ENCODE measurements at regions not wholly inside any gene's neighbourhood (a gene's known extent, or its start where the extent isn't known, plus 50 kb on each side); places are given as distances from the start of the nearest gene placed in this dataset.

DNA sequence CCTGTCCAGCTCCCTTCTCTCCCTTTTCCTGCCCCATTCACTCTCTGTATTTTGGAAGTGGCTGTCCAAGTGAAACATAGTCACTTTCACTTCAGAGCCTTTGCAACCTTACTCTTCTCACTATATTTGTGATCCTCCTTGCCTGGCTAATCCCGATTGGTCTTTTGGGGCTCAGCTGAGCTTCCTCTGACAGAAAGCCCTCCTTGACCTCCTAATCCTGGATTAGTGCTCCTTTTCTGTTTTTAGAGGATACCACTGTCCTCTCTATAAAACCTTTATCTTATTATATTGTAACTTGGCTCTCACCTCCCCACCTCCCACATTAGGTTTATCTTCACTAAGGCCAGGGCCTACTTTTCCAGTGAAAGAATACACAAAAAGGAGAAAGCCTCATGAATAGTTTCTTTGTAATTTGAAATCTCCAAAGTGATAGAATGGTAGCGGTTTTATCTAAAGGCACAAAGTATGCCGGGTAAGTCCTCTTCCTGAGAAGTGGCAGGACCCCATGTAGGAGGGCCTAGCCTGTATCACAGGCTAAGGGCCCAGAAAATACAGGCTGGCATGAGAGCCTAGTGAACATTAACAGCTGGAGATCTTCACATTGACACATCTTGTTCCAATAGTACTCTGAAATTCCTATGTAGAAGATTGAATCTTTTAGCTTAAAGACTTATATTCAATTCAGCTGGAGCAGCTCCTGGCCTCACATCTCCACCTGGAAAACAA lies 83.1 kb upstream of the GAREM1 start:
- H3K79me2 ChIP-seq (ENCODE audit: insufficient read depth, low read length), result no peaks in the 10 kb centered on the region
- intact Hi-C loops (cut with micrococcal nuclease; ENCODE audit: unreplicated experiment), result no loop called here
- H3K27me3 ChIP-seq (ENCODE audit: control insufficient read depth in 1 of 2, insufficient read depth in 2 of 2, low read length in 2 of 2), result no peaks in the 10 kb centered on the region; a peak in 2 of 5 replicates
- no peak overlapping the region for H3K4me3 ChIP-seq (replicated peaks in 1 of 3; ENCODE audit: insufficient read depth in 1 of 3, low read depth in 2 of 3, low read length in 3 of 3)
- FAIRE-seq, result no peak
- H3K9me3 ChIP-seq (ENCODE audit: low read length), result no peaks in the 10 kb centered on the region
- in situ Hi-C loops (cut with HindIII; ENCODE audit: extremely low pct_ligation_motif_present, low pct_unique_long_range_greater_than_20kb), result loop anchor here (5.0 kb wide), 2 partner anchors 282 to 392 kb away; no protein-coding TSS in a partner anchor
- no peaks in the 10 kb centered on the region for H3K4me1 ChIP-seq (ENCODE audit: insufficient read depth, low read length)
- no peaks in the 10 kb centered on the region for H3K36me3 ChIP-seq (replicated peaks in 1 of 2; ENCODE audit: control insufficient read depth in 1 of 2, insufficient read depth in 2 of 2, low read length in 2 of 2)
- no peak overlapping the region for H3K9ac ChIP-seq (ENCODE audit: insufficient read depth, low read depth, low read length)
- ChIA-PET POLR2A (no interaction called here), CTCF (ENCODE audit: low intra/inter-chr PET ratio, low total read pairs) (interaction anchor here (6.1 kb wide), 1 partner anchor 396 kb away, joined by 84 read pairs; no protein-coding TSS in a partner anchor)
- H4K20me1 ChIP-seq (ENCODE audit: insufficient read depth, low read length), result no peaks in the 10 kb centered on the region
- WGBS (ENCODE audit: low lambda C conversion rate), result 4% methylated on average over 3 of the region's 3 CpGs
- H2AFZ ChIP-seq (ENCODE audit: low read length), result no peak overlapping the region
- H3K27ac ChIP-seq (ENCODE audit: extremely low read length, insufficient read depth, low read length), result no peak overlapping the region
- no peak for TF ChIP-seq ZNF678 (CRISPR knock-in tag; IDR thresholded peaks at IDR 0.05)
- TF ChIP-seq KAT2B (IDR thresholded peaks at IDR 0.05; ENCODE audit: borderline replicate concordance, low read depth, low read length), result no peak
- TF ChIP-seq ZNF790 (CRISPR knock-in tag; IDR thresholded peaks at IDR 0.05; ENCODE audit: borderline replicate concordance), result no peak
- TF ChIP-seq KDM1A (CRISPR knock-in tag; IDR thresholded peaks at IDR 0.05), result no peak
- TF ChIP-seq GLI4 (CRISPR knock-in tag; IDR thresholded peaks at IDR 0.05; ENCODE audit: borderline replicate concordance), result no peak
- TF ChIP-seq PRDM4 (CRISPR knock-in tag; IDR thresholded peaks at IDR 0.05; ENCODE audit: borderline replicate concordance), result no peak
- TF ChIP-seq ZNF251 (CRISPR knock-in tag; IDR thresholded peaks at IDR 0.05), result no peak
- TF ChIP-seq SIN3A (IDR thresholded peaks at IDR 0.05; ENCODE audit: borderline replicate concordance, low read depth, low read length), result no peak
- no peak for TF ChIP-seq AGO1 (IDR thresholded peaks at IDR 0.05; ENCODE audit: low read depth, low read length, poor library complexity, severe bottlenecking)
- TF ChIP-seq ZFAT (CRISPR knock-in tag; conservative IDR thresholded peaks at IDR 0.05), result no peak
- TF ChIP-seq ZNF10 (CRISPR knock-in tag; IDR thresholded peaks at IDR 0.05; ENCODE audit: borderline replicate concordance, low read depth), result no peak
- TF ChIP-seq CREBL2 (CRISPR knock-in tag; IDR thresholded peaks at IDR 0.05; ENCODE audit: borderline replicate concordance), result no peak
- TF ChIP-seq ARHGAP35 (CRISPR knock-in tag; IDR thresholded peaks at IDR 0.05; ENCODE audit: borderline replicate concordance), result no peak
- TF ChIP-seq RAD51 (IDR thresholded peaks at IDR 0.05; ENCODE audit: borderline replicate concordance), result no peak
- TF ChIP-seq, protein P1, sequence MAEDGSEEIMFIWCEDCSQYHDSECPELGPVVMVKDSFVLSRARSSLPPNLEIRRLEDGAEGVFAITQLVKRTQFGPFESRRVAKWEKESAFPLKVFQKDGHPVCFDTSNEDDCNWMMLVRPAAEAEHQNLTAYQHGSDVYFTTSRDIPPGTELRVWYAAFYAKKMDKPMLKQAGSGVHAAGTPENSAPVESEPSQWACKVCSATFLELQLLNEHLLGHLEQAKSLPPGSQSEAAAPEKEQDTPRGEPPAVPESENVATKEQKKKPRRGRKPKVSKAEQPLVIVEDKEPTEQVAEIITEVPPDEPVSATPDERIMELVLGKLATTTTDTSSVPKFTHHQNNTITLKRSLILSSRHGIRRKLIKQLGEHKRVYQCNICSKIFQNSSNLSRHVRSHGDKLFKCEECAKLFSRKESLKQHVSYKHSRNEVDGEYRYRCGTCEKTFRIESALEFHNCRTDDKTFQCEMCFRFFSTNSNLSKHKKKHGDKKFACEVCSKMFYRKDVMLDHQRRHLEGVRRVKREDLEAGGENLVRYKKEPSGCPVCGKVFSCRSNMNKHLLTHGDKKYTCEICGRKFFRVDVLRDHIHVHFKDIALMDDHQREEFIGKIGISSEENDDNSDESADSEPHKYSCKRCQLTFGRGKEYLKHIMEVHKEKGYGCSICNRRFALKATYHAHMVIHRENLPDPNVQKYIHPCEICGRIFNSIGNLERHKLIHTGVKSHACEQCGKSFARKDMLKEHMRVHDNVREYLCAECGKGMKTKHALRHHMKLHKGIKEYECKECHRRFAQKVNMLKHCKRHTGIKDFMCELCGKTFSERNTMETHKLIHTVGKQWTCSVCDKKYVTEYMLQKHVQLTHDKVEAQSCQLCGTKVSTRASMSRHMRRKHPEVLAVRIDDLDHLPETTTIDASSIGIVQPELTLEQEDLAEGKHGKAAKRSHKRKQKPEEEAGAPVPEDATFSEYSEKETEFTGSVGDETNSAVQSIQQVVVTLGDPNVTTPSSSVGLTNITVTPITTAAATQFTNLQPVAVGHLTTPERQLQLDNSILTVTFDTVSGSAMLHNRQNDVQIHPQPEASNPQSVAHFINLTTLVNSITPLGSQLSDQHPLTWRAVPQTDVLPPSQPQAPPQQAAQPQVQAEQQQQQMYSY (CRISPR knock-in tag; IDR thresholded peaks at IDR 0.05), result no peak
- TF ChIP-seq MXI1 (IDR thresholded peaks at IDR 0.05; ENCODE audit: borderline replicate concordance, low read depth, low read length), result no peak
- TF ChIP-seq ARID2 (CRISPR knock-in tag; IDR thresholded peaks at IDR 0.05; ENCODE audit: borderline replicate concordance), result no peak
- BruUV-seq (replicated peaks), result no TSS peak
- H3K4me2 ChIP-seq (ENCODE audit: low read depth, low read length), result no peak overlapping the region
- no peak for DNase-seq (ENCODE audit: low spot score)
- no peak for ATAC-seq
